Left lung (tissue), 4 donors: ENCODE measurements at regions not wholly inside any gene's neighbourhood (a gene's known extent, or its start where the extent isn't known, plus 50 kb on each side); places are given as distances from the start of the nearest gene placed in this dataset.
A peak's percentile ranks its signal among the peaks of the same experiment; 100 is the strongest.

Experiments
- ATAC-seq: fragments of 200-7000 bp; cut with Tn5 transposase; one replicate; pipeline ENCODE4 v1.9.1; 2020; ENCODE audit warnings: moderate library complexity
- DNase-seq, 4 donors: peaks; one replicate each; pipeline ENCODE4 v3.0.0-alpha.2; 2013 to 2020
- H3K27ac ChIP-seq, 2 donors: fragments of 200-600 bp; sonication (generic) in 1 of 2; one replicate each; pipeline versions ENCODE4 v1.5.0 to v1.8.0; 2020 to 2021
- H3K27me3 ChIP-seq, 2 donors: fragments of 200-600 bp; sonication (generic) in 1 of 2; one replicate each; pipeline versions ENCODE4 v1.5.0 to v1.8.0; 2020 to 2021
- H3K36me3 ChIP-seq, 2 donors: fragments of 200-600 bp; sonication (generic) in 1 of 2; one replicate each; pipeline versions ENCODE4 v1.5.0 to v1.8.0; 2020 to 2021
- H3K4me1 ChIP-seq, 2 donors: fragments of 200-600 bp; one replicate each; pipeline ENCODE4 v1.8.0; 2021
- H3K4me3 ChIP-seq, 2 donors: fragments of 200-600 bp; sonication (generic) in 1 of 2; one replicate each; pipeline versions ENCODE4 v1.5.0 to v1.8.0; 2020 to 2021; ENCODE audit warnings: mild to moderate bottlenecking in 1 of 2
- H3K9me3 ChIP-seq, 2 donors: fragments of 200-600 bp; sonication (generic) in 1 of 2; one replicate each; pipeline versions ENCODE4 v1.5.0 to v1.8.0; 2020 to 2021
- CTCF ChIP-seq, 2 donors: fragments of 200-600 bp; sonication (generic) in 1 of 2; IDR thresholded peaks; one replicate each; pipeline versions ENCODE4 v1.5.0 to v1.8.0; 2021; ENCODE audit warnings: antibody characterized with exemption in 2 of 2
- intact Hi-C, 2 donors: fragments of 100-400 bp; cut with DNase I; formaldehyde crosslinking; loops; one replicate each; pipeline versions ENCODE4 v1.11.2 to v1.14.2; 2022
- donor health status: DM: no; HTN: yes; CAD: no.
- donor health status: DM: no; HTN: no; CAD: no.

- peak; percentile 38 to 50 for TF ChIP-seq CTCF (IDR thresholded peaks at IDR 0.05)
- intact Hi-C loops: no loop called here
- Histone ChIP-seq H3K36me3 (no peaks in the 10 kb centered on the region), H3K27me3 (peaks cover 4 to 69% of the 10 kb centered on the region in 2 donors), H3K4me3 (no peak overlapping the region), H3K27ac (no peak overlapping the region), H3K9me3 (no peaks in the 10 kb centered on the region), H3K4me1 (no peaks in the 10 kb centered on the region)
- ATAC-seq (peak; percentile 92), DNase-seq (peak in 2 of 4 donors; percentile 44 to 56)
Observed at GRCh38 chr1:30111431-30111830, 612.0 kb downstream of the MATN1 start.

DNA sequence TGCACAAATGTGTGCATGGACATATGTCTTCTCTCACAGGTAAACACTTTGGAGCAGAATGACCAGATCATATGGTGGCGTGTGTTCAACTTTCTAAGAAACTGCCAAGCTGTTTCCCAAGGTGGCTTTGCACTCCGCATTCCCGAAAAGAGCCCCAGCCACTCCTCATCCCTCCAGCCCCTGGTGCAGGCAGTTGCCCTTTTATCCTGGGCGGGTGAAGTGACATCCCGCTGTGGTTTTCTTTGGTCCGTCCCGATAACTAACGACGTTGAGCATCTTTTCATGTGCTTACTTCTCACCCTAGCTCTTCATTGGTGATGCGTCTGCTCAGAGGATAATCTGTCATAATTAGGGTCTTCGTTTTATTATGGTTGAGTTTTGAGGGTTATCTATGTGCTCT lies 612.5 kb downstream of the MATN1 start:
- Histone ChIP-seq H3K27me3 (peaks cover 4 to 74% of the 10 kb centered on the region in 2 donors), H3K4me3 (no peak overlapping the region), H3K27ac (no peak overlapping the region), H3K4me1 (no peaks in the 10 kb centered on the region), H3K9me3 (no peaks in the 10 kb centered on the region), H3K36me3 (no peaks in the 10 kb centered on the region)
- intact Hi-C loops: no loop called here
- ATAC-seq: no peak
- no peak for DNase-seq
- no peak for TF ChIP-seq CTCF (IDR thresholded peaks at IDR 0.05)

DNA sequence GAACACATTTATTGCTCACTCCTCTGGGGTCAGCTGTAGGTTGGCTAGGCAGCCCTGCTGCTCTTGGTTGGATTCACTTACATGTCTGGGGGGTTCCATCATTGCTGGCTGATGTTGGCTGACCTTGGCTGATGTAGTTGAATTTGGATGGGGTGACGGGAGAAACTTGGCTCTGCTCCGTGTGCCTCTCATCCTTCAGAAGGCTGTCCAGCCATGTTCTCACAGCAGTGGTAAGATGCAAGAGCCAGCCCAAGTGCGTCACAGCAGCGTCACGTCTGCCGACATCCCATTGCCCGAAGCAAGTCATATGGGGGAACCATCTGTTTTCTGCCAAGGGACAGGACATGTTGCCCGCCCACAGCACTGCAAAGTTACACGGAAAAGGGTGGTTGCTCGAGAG lies 613.5 kb downstream of the MATN1 start:
- intact Hi-C loops: loop anchor here in 1 of 2 donors (10.0 kb wide), 1 partner anchor 325 kb away; no protein-coding TSS in a partner anchor
- no peak for ATAC-seq
- peak in 2 of 4 donors; percentile 50 to 84 for DNase-seq

DNA sequence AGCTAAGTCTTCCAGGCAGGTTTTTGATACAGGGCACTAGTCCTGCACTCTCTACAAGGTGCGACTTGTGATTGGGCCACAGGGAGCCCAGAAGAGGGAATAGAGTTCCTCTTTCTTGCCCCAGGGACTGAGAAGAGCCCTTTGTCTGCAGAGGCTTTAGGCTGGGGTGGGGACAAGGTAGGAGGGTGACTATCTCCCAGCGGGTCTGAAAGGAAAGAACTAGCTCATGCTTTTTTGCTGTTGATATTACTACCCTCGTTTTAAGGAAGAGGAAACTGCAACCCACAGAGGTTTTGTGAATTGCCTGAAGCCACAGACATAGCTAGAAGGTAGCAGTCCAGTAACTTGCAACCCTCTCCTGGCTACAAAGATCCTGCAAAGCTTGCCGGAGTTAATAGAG lies 615.2 kb downstream of the MATN1 start:
- Histone ChIP-seq H3K9me3 (no peaks in the 10 kb centered on the region), H3K4me1 (no peaks in the 10 kb centered on the region), H3K27me3 (peaks cover 4 to 87% of the 10 kb centered on the region in 2 donors), H3K36me3 (no peaks in the 10 kb centered on the region), H3K27ac (no peak overlapping the region), H3K4me3 (no peak overlapping the region)
- intact Hi-C loops: loop anchor here in 1 of 2 donors (10.0 kb wide), 1 partner anchor 323 kb away; no protein-coding TSS in a partner anchor
- no peak for TF ChIP-seq CTCF (IDR thresholded peaks at IDR 0.05)
- DNase-seq (no peak), ATAC-seq (no peak)

More for the DNA sequence above, 613.5 kb downstream of the MATN1 start:
- no peaks in the 10 kb centered on the region for H3K9me3 ChIP-seq
- H3K27ac ChIP-seq: no peak overlapping the region
- no peak for TF ChIP-seq CTCF (IDR thresholded peaks at IDR 0.05)
- H3K36me3 ChIP-seq: no peaks in the 10 kb centered on the region
- H3K27me3 ChIP-seq: peaks cover 4 to 83% of the 10 kb centered on the region in 2 donors
- no peaks in the 10 kb centered on the region for H3K4me1 ChIP-seq
- H3K4me3 ChIP-seq: no peak overlapping the region

DNA sequence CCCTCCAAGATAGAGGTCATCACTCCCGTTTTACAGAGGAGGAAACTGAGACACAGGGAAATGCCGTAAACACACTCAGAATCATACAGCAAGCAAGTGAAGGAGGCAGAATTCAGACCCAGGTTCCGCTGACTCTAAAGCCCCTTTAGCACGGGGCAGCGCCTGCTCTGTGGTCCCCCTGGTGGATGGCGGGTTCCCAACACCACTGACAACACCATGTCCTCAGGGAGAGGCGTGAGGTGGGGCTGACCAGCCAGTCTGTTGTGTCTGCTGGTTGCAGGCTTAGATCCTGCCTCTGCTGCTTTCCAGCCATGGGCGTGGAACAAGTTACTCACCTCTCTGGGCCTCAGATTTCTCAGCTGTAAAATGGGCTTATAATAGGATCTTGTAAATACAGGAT lies 617.3 kb downstream of the MATN1 start:
- TF ChIP-seq CTCF (IDR thresholded peaks at IDR 0.05): peak; percentile 35 to 51
- intact Hi-C loops: loop anchor here in 1 of 2 donors (10.0 kb wide), 1 partner anchor 321 kb away; no protein-coding TSS in a partner anchor
- no peaks in the 10 kb centered on the region for H3K9me3 ChIP-seq
- DNase-seq: peak in 1 of 4 donors; percentile 67
- H3K4me3 ChIP-seq: no peak overlapping the region
- peaks cover 4 to 73% of the 10 kb centered on the region in 2 donors for H3K27me3 ChIP-seq
- no peaks in the 10 kb centered on the region for H3K36me3 ChIP-seq
- H3K27ac ChIP-seq: no peak overlapping the region
- H3K4me1 ChIP-seq: no peaks in the 10 kb centered on the region
- ATAC-seq: peak; percentile 70
